ENCODE measurements at regions not wholly inside any gene's neighbourhood (a gene's known extent, or its start where the extent isn't known, plus 50 kb on each side); places are given as distances from the start of the nearest gene placed in this dataset.

GRCh38 chr2:3117650-3118216, 259.9 kb downstream of the EIPR1 start:
- no peaks in the 10 kb centered on the region for H3K9me3 Mint-ChIP-seq
- no peaks in the 10 kb centered on the region for H3K4me1 ChIP-seq (ENCODE audit: control insufficient read depth, insufficient read depth, low read length)
- no peak for DNase-seq
- no peak overlapping the region for H3K4me3 ChIP-seq (ENCODE audit: low read length)
- TF ChIP-seq, protein P1, sequence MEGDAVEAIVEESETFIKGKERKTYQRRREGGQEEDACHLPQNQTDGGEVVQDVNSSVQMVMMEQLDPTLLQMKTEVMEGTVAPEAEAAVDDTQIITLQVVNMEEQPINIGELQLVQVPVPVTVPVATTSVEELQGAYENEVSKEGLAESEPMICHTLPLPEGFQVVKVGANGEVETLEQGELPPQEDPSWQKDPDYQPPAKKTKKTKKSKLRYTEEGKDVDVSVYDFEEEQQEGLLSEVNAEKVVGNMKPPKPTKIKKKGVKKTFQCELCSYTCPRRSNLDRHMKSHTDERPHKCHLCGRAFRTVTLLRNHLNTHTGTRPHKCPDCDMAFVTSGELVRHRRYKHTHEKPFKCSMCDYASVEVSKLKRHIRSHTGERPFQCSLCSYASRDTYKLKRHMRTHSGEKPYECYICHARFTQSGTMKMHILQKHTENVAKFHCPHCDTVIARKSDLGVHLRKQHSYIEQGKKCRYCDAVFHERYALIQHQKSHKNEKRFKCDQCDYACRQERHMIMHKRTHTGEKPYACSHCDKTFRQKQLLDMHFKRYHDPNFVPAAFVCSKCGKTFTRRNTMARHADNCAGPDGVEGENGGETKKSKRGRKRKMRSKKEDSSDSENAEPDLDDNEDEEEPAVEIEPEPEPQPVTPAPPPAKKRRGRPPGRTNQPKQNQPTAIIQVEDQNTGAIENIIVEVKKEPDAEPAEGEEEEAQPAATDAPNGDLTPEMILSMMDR (IDR thresholded peaks at IDR 0.05) = no peak
- no peak overlapping the region for H3K27ac ChIP-seq (ENCODE audit: low read length)
- no peaks in the 10 kb centered on the region for H3K36me3 Mint-ChIP-seq
- no peak for ATAC-seq
- no peak overlapping the region for H3K4me3 Mint-ChIP-seq
- H3K4me1 Mint-ChIP-seq = no peaks in the 10 kb centered on the region
- no peaks in the 10 kb centered on the region for H3K27me3 ChIP-seq (ENCODE audit: control insufficient read depth, insufficient read depth, low read length)
- H3K9me3 ChIP-seq (ENCODE audit: control insufficient read depth, insufficient read depth, low read length) = no peaks in the 10 kb centered on the region
- no peak overlapping the region for H3K27ac Mint-ChIP-seq
- 92% methylated on average over 7 of the region's 7 CpGs for WGBS (ENCODE audit: insufficient coverage)
- intact Hi-C loops (cut with micrococcal nuclease) = no loop called here
- no peaks in the 10 kb centered on the region for H3K27me3 Mint-ChIP-seq (ENCODE audit: low read depth in 2 of 2)
- no peaks in the 10 kb centered on the region for H3K36me3 ChIP-seq (ENCODE audit: control insufficient read depth, insufficient read depth, low read length)

DNA sequence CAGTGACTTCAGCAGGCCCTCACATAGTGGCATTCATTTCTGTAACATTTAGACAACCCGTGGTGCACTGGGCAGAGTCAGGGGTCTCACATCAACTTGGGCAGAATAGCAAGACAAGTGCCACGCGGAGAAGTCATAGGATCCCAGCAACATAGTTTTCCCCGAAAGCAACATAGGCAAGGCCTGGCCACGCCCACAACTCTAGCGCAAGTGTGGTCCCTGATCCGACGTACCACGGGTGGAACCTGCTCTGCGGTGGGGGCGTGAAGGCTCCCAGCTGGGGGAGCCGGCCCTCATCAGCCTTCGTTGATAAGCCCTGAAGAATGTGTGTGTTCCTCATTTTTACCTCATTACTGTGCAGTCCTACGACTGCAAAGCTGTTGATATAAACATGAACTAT, 261.2 kb downstream of the EIPR1 start:
- no peaks in the 10 kb centered on the region for H3K27me3 ChIP-seq (ENCODE audit: control insufficient read depth, insufficient read depth, low read length)
- no peak overlapping the region for H3K27ac ChIP-seq (ENCODE audit: low read length)
- ATAC-seq (no peak), DNase-seq (no peak)
- no peaks in the 10 kb centered on the region for H3K4me1 ChIP-seq (ENCODE audit: control insufficient read depth, insufficient read depth, low read length)
- 85% methylated on average over 13 of the region's 14 CpGs for WGBS (ENCODE audit: insufficient coverage)
- Mint-ChIP-seq H3K36me3 (no peaks in the 10 kb centered on the region), H3K4me1 (no peaks in the 10 kb centered on the region), H3K27ac (no peak overlapping the region), H3K9me3 (no peaks in the 10 kb centered on the region), H3K27me3 (ENCODE audit: low read depth in 2 of 2) (no peaks in the 10 kb centered on the region), H3K4me3 (no peak overlapping the region)
- H3K36me3 ChIP-seq (ENCODE audit: control insufficient read depth, insufficient read depth, low read length) = no peaks in the 10 kb centered on the region
- H3K4me3 ChIP-seq (ENCODE audit: low read length) = no peak overlapping the region
- intact Hi-C loops (cut with micrococcal nuclease) = no loop called here
- no peaks in the 10 kb centered on the region for H3K9me3 ChIP-seq (ENCODE audit: control insufficient read depth, insufficient read depth, low read length)
- TF ChIP-seq, protein P1 (IDR thresholded peaks at IDR 0.05) = no peak

DNA sequence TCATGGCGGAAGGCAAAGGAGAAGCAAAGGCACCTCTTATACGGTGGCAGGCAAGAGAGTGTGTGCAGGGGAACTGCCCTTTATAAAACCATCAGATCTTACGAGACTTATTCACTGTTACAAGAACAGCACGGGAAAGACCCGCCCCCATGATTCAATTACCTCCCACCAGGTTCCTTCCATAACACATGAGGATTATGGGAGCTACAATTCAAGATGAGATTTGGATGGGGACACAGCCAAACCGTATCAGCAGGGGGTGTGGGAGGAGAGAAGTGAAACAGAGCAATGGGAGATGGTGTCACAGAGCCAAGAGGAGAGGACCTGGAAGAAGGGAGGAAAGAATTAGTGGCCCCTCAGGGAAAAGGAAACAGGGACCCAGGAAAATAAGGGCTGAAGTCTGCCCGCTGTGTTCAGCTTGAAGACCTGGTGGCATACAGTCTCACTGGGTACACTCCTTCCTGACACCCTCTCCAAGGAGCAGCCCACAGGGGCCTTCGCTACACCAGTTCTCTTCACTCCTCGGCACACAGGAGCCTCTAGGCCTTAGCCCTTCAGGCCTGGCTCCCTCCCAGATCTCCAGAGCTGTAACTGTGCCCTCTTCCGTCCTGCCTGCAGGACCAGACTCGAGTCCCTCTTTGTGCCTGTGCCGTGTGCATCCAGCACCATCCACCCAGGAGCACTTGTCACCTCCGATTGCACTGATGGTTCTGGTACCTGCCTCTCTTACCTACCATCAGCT, 262.1 kb downstream of the EIPR1 start:
- no peaks in the 10 kb centered on the region for H3K4me1 ChIP-seq (ENCODE audit: control insufficient read depth, insufficient read depth, low read length)
- intact Hi-C loops (cut with micrococcal nuclease) = no loop called here
- no peaks in the 10 kb centered on the region for H3K36me3 ChIP-seq (ENCODE audit: control insufficient read depth, insufficient read depth, low read length)
- H3K27ac ChIP-seq (ENCODE audit: low read length) = no peak overlapping the region
- H3K4me3 ChIP-seq (ENCODE audit: low read length) = no peak overlapping the region
- Mint-ChIP-seq H3K4me1 (no peaks in the 10 kb centered on the region), H3K36me3 (no peaks in the 10 kb centered on the region), H3K9me3 (no peaks in the 10 kb centered on the region), H3K27me3 (ENCODE audit: low read depth in 2 of 2) (no peaks in the 10 kb centered on the region), H3K4me3 (no peak overlapping the region), H3K27ac (no peak overlapping the region)
- TF ChIP-seq, protein P1 (IDR thresholded peaks at IDR 0.05) = no peak
- ATAC-seq (no peak), DNase-seq (no peak)
- 91% methylated on average over 11 of the region's 13 CpGs for WGBS (ENCODE audit: insufficient coverage)
- H3K27me3 ChIP-seq (ENCODE audit: control insufficient read depth, insufficient read depth, low read length) = no peaks in the 10 kb centered on the region
- no peaks in the 10 kb centered on the region for H3K9me3 ChIP-seq (ENCODE audit: control insufficient read depth, insufficient read depth, low read length)
